ENCODE measurements at regions not wholly inside any gene's neighbourhood (a gene's known extent, or its start where the extent isn't known, plus 50 kb on each side); places are given as distances from the start of the nearest gene placed in this dataset.

- Histone ChIP-seq H2BK20ac (ENCODE audit: low read depth, low read length, poor library complexity, severe bottlenecking) (no peak overlapping the region), H3K27me3 (ENCODE audit: insufficient read depth, low read length) (no peaks in the 10 kb centered on the region), H3K79me1 (ENCODE audit: insufficient read depth, low read depth, low read length, poor library complexity, severe bottlenecking) (no peaks in the 10 kb centered on the region), H3K9ac (ENCODE audit: extremely low read depth, insufficient read length, low read length) (no peak overlapping the region), H4K8ac (replicated peaks; ENCODE audit: insufficient read length, low read depth, low read length) (no peak overlapping the region), H3K9me3 (ENCODE audit: control insufficient read depth, low read depth, low read length) (no peaks in the 10 kb centered on the region), H2BK5ac (ENCODE audit: insufficient read length, low read length) (no peak overlapping the region), H2AK5ac (ENCODE audit: insufficient read length, low read length) (no peak overlapping the region), H3K23me2 (ENCODE audit: insufficient read length, low read depth, low read length, poor library complexity, severe bottlenecking) (no peaks in the 10 kb centered on the region), H3K27ac (ENCODE audit: insufficient read length, low read depth, low read length) (no peak overlapping the region), H3K4ac (ENCODE audit: low read depth, low read length) (no peak overlapping the region), H3K14ac (ENCODE audit: insufficient read depth, low read length) (no peak overlapping the region), H3K4me1 (ENCODE audit: insufficient read depth, low read length) (peaks cover 4% of the 10 kb centered on the region), H2BK15ac (ENCODE audit: low read depth, low read length) (no peak overlapping the region), H3K56ac (ENCODE audit: insufficient read length, low read depth, low read length) (no peak overlapping the region), H3K4me2 (ENCODE audit: insufficient read depth, insufficient read length, low read length) (no peak overlapping the region), H2BK120ac (ENCODE audit: low read depth, low read length, poor library complexity, severe bottlenecking) (no peak overlapping the region), H3K18ac (ENCODE audit: insufficient read length, low read depth, low read length) (no peak overlapping the region), H4K91ac (ENCODE audit: insufficient read length, low read depth, low read length) (no peak overlapping the region), H2AFZ (ENCODE audit: low read length) (no peak overlapping the region), H3T11ph (ENCODE audit: low read length) (no peak overlapping the region), H4K20me1 (ENCODE audit: control insufficient read depth, insufficient read depth, insufficient read length) (no peaks in the 10 kb centered on the region), H3K23ac (ENCODE audit: insufficient read length, low read depth, low read length) (no peak overlapping the region), H2BK12ac (ENCODE audit: insufficient read length, low read depth, low read length) (no peak overlapping the region), H3K79me2 (ENCODE audit: insufficient read depth, low read length) (no peaks in the 10 kb centered on the region), H4K5ac (ENCODE audit: insufficient read length, low read depth, low read length) (no peak overlapping the region)
- no peaks in the 10 kb centered on the region for H3K9me3 Mint-ChIP-seq
- no peaks in the 10 kb centered on the region for H3K36me3 Mint-ChIP-seq (ENCODE audit: insufficient read depth in 1 of 3, low read depth in 3 of 3)
- no peak for DNase-seq
- H3K4me1 Mint-ChIP-seq: peaks cover 15 to 22% of the 10 kb centered on the region in 2 experiments
- no CpG with 5 or more reads among the region's 2 CpGs for WGBS (ENCODE audit: extremely low coverage, insufficient read length, low lambda C conversion rate)
- H3K27ac Mint-ChIP-seq: peak overlapping the region in 1 of 3 experiments; percentile 15; a peak in 2 of 7 replicates
- no peaks in the 10 kb centered on the region for H3K27me3 Mint-ChIP-seq (ENCODE audit: low read depth)
- H3K4me3 Mint-ChIP-seq: no peak overlapping the region
- no peak for TF ChIP-seq CTCF (conservative IDR thresholded peaks at IDR 0.05)
These were observed 355.8 kb upstream of the RGS6 start for GRCh38 chr14:71576472-71576871.
